Retinal pigment epithelial cell (primary cell): ENCODE measurements at regions not wholly inside any gene's neighbourhood (a gene's known extent, or its start where the extent isn't known, plus 50 kb on each side); places are given as distances from the start of the nearest gene placed in this dataset.

ENCODE experiments used
- DNase-seq: peaks from one replicate; pipeline ENCODE4 v3.0.0-alpha.2; 2010; ENCODE audit warnings: low read depth
- H3K4me3 ChIP-seq: 2 replicates; pipeline ENCODE4 v1.5.1; 2011; ENCODE audit warnings: mild to moderate bottlenecking, low read length, control low read depth, moderate library complexity
- TF ChIP-seq, protein P1 (sequence below): conservative IDR thresholded peaks from 2 replicates; pipeline ENCODE4 v1.5.1; 2011; ENCODE audit warnings: low read depth, low read length, control low read depth, inconsistent platforms

DNA sequence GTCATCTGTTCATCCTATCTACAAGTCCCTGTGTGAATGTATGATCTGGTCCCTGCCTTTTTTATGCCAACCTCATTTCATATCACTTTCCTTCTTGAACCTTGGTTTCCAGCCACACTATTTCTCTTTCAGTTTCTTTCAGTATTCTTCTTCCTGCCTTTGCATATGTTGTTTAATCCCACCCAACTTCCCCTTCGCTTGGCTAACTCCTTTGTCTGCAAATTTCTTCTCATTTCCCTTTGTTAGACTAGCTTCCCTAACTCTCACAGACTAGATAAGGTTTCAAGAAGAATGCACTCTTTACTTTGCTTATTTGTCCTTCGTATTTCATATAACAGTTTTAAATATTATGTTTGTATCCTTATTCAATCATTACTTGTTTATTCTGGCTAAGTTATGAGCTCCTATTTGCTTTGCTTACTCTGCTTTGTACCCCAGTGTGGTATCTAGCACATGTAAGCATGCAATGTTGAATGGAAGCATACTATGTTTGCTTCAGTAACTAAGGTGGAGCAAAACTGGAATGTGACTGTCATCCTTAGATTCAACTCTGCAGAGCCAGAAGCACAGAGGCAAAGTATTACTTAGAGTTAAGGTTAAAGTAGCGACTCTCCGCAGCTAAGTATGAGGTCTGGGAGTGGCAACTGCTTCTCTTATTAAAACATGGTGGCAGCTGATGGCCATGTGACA, 681.3 kb downstream of the CPS1 start:
- DNase-seq = no peak
- no peak overlapping the region for H3K4me3 ChIP-seq
- TF ChIP-seq, protein P1, sequence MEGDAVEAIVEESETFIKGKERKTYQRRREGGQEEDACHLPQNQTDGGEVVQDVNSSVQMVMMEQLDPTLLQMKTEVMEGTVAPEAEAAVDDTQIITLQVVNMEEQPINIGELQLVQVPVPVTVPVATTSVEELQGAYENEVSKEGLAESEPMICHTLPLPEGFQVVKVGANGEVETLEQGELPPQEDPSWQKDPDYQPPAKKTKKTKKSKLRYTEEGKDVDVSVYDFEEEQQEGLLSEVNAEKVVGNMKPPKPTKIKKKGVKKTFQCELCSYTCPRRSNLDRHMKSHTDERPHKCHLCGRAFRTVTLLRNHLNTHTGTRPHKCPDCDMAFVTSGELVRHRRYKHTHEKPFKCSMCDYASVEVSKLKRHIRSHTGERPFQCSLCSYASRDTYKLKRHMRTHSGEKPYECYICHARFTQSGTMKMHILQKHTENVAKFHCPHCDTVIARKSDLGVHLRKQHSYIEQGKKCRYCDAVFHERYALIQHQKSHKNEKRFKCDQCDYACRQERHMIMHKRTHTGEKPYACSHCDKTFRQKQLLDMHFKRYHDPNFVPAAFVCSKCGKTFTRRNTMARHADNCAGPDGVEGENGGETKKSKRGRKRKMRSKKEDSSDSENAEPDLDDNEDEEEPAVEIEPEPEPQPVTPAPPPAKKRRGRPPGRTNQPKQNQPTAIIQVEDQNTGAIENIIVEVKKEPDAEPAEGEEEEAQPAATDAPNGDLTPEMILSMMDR = no peak

DNA sequence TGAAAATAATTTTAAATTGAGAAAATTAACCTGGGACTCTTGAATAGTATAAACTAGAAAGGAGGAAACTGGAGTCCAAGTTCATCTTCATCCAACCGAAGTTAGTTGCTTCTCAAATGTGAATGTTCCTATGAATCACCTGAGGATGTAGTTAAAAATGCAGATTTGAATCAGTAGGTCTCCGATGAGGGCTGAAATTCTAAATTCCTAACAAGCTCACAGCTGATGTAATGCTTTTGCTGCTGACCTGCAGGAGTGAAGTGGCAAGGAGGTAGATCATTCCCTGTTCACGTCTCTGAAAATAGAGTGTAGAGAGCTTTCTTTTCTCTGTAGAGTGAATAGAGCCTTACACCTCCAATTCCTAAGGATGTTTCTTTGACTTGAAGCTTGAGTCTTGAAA, 685.5 kb downstream of the CPS1 start:
- TF ChIP-seq, protein P1 = no peak
- H3K4me3 ChIP-seq = no peak overlapping the region
- DNase-seq = no peak

DNA sequence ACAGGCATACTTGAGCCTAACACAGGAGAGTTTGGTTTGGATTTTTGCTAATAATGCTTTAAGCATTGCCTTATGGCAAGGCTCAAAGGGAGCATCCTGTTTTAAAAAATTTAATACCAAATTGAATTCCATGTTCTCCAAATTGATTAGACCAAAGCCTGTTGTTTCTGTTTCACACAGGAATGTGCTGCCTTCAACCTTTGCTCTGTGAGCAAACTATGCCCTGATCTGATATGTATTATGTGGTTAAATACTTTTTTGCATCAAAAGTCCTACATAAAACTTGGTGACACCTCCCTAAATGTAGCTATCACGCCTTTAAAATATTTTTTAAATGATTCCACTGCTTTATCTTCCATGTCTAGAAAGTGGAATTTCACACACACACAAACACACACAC, 691.4 kb downstream of the CPS1 start:
- H3K4me3 ChIP-seq = no peak overlapping the region
- TF ChIP-seq, protein P1 = no peak
- no peak for DNase-seq

DNA sequence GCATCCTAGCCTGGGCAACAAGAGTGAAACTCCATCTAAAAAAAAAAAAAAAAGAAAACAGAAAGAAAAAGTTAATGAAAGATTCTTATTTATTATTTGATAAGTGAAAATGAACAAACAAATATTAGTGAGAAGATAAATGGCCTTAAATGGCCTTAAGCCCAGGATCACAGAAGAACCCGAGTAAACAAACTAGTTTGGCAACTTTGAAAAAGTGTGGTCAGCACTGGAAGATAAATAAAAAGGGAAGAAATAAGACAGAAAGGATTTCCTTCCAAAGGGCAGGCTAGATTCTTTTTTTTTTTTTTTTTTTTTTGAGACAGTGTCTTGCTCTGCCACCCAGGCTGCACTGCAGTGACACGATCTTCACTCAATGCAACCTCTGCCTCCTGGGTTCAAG, 692.4 kb downstream of the CPS1 start:
- no peak overlapping the region for H3K4me3 ChIP-seq
- DNase-seq = no peak
- TF ChIP-seq, protein P1 = no peak

DNA sequence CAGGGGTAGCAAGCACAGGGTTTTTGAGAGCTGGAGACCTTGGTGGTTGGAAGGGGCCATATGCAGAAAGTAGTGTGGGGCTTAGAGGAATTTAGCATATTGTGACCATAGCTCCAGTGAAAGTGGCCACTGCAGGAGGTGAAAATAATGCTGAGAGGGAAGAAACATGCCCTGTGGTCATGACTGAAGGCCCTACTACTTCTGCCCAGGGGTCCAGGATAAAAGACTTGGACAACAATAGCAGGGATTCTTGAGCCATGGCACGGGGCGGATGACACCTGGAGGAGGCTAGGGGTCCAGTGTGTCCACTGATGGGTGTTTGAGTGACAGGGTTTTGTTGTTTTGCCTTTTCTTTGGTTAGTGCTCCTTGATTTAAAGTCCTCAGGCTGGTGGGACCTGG, 694.6 kb downstream of the CPS1 start:
- H3K4me3 ChIP-seq = no peak overlapping the region
- TF ChIP-seq, protein P1 = no peak
- DNase-seq = no peak

DNA sequence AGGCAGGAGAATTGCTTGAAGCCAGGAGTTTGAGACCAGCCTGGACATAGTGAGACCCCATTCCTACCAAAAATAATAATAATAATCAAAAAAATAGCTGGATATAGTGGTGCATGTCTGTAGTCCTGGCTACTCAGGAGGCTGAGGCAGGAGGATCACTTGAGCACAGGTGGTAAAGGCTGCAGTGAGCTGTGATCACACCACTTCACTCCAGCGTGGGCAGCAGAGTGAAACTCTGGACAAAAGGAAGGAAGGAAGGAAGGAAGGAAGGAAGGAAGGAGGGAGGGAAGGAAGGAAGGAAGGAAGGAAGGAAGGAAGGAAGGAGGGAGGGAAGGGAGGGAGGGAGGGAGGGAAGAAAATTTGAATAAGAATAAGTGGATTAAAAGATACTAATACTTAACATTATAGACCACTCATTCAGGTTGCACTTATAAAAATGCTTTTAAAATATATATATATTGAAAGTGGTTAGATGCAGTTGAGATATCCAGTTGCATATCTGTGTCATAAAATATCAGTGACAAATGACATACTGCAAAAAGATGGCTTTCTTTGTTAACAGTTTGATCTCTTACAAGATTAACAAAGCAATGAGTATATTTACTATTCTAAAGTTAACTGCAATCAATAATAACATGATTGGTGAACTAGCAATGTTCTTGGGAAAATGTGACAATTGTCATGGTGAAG, 702.4 kb downstream of the CPS1 start:
- DNase-seq = no peak
- TF ChIP-seq, protein P1 = no peak
- H3K4me3 ChIP-seq = no peak overlapping the region
